ENCODE measurements at regions not wholly inside any gene's neighbourhood (a gene's known extent, or its start where the extent isn't known, plus 50 kb on each side); places are given as distances from the start of the nearest gene placed in this dataset.

DNA sequence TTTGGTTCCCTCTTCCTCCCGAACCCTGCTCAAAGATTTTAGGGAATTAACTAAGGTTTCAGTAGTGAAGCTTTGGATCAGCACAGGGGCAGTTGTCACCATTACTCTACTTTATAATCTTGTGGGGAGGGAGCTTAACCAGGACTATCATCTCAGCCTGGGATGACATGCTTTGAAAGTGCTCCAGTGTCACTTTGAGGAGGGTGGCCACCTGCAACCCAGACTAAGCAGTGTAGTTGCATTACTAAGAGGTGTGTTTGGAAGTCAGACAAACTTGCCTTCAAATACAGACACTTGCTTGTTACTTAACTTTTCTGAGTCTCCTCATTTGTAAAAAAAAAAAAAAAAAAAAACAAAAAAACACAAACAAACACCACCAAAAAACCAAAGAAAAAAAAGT is 340.3 kb upstream of the TBL1XR1 start:
- TF ChIP-seq, protein P1, sequence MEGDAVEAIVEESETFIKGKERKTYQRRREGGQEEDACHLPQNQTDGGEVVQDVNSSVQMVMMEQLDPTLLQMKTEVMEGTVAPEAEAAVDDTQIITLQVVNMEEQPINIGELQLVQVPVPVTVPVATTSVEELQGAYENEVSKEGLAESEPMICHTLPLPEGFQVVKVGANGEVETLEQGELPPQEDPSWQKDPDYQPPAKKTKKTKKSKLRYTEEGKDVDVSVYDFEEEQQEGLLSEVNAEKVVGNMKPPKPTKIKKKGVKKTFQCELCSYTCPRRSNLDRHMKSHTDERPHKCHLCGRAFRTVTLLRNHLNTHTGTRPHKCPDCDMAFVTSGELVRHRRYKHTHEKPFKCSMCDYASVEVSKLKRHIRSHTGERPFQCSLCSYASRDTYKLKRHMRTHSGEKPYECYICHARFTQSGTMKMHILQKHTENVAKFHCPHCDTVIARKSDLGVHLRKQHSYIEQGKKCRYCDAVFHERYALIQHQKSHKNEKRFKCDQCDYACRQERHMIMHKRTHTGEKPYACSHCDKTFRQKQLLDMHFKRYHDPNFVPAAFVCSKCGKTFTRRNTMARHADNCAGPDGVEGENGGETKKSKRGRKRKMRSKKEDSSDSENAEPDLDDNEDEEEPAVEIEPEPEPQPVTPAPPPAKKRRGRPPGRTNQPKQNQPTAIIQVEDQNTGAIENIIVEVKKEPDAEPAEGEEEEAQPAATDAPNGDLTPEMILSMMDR (IDR thresholded peaks at IDR 0.05): no peak
- no peak for TF ChIP-seq POLR2A (IDR thresholded peaks at IDR 0.05)

Data from thyroid gland (tissue), 4 donors.